ENCODE measurements at regions not wholly inside any gene's neighbourhood (a gene's known extent, or its start where the extent isn't known, plus 50 kb on each side); places are given as distances from the start of the nearest gene placed in this dataset.

GRCh38 chr10:36393801-36394200, 731.6 kb upstream of the ANKRD30A start:
- no peak overlapping the region for H2AFZ ChIP-seq (ENCODE audit: low read length)
- H3K36me3 ChIP-seq (ENCODE audit: insufficient read depth, low read length) = no peaks in the 10 kb centered on the region
- H3F3A ChIP-seq (ENCODE audit: low read depth) = no peaks in the 10 kb centered on the region
- no peak overlapping the region for H3K4me3 ChIP-seq (ENCODE audit: low read length, poor library complexity, severe bottlenecking)
- H3K27me3 ChIP-seq (ENCODE audit: insufficient read depth, low read length, poor library complexity, severe bottlenecking) = no peaks in the 10 kb centered on the region
- no peaks in the 10 kb centered on the region for H3K9me3 ChIP-seq (ENCODE audit: insufficient read depth, low read depth, low read length)
- H3K9ac ChIP-seq (ENCODE audit: low read depth, low read length, poor library complexity, severe bottlenecking) = no peak overlapping the region
- no peak overlapping the region for H3K4me2 ChIP-seq (ENCODE audit: low read depth, low read length, poor library complexity, severe bottlenecking)
- no peaks in the 10 kb centered on the region for H3K9me2 ChIP-seq (replicated peaks; ENCODE audit: low read depth, low read length)
- H3K79me2 ChIP-seq (ENCODE audit: insufficient read depth, low read length) = no peaks in the 10 kb centered on the region
- TF ChIP-seq EZH2phosphoT487 (IDR thresholded peaks at IDR 0.05; ENCODE audit: borderline replicate concordance) (no peak), CTCF (conservative IDR thresholded peaks at IDR 0.05; ENCODE audit: low read length) (no peak)
- H3K4me1 ChIP-seq (ENCODE audit: insufficient read depth, low read length, poor library complexity, severe bottlenecking) = no peaks in the 10 kb centered on the region
- H4K20me1 ChIP-seq (ENCODE audit: insufficient read depth, low read length, poor library complexity, severe bottlenecking) = no peaks in the 10 kb centered on the region

GRCh38 chr10:36391405-36391804, 734.0 kb upstream of the ANKRD30A start:
- H3K36me3 ChIP-seq (ENCODE audit: insufficient read depth, low read length) = no peaks in the 10 kb centered on the region
- no peaks in the 10 kb centered on the region for H3K4me1 ChIP-seq (ENCODE audit: insufficient read depth, low read length, poor library complexity, severe bottlenecking)
- no peak overlapping the region for H2AFZ ChIP-seq (ENCODE audit: low read length)
- H3K9me2 ChIP-seq (replicated peaks; ENCODE audit: low read depth, low read length) = no peaks in the 10 kb centered on the region
- no peaks in the 10 kb centered on the region for H3K27me3 ChIP-seq (ENCODE audit: insufficient read depth, low read length, poor library complexity, severe bottlenecking)
- TF ChIP-seq EZH2phosphoT487 (IDR thresholded peaks at IDR 0.05; ENCODE audit: borderline replicate concordance) (no peak), CTCF (conservative IDR thresholded peaks at IDR 0.05; ENCODE audit: low read length) (no peak)
- no peak overlapping the region for H3K4me2 ChIP-seq (ENCODE audit: low read depth, low read length, poor library complexity, severe bottlenecking)
- no peaks in the 10 kb centered on the region for H3K9me3 ChIP-seq (ENCODE audit: insufficient read depth, low read depth, low read length)
- no peaks in the 10 kb centered on the region for H3K79me2 ChIP-seq (ENCODE audit: insufficient read depth, low read length)
- no peak overlapping the region for H3K4me3 ChIP-seq (ENCODE audit: low read length, poor library complexity, severe bottlenecking)
- no peaks in the 10 kb centered on the region for H4K20me1 ChIP-seq (ENCODE audit: insufficient read depth, low read length, poor library complexity, severe bottlenecking)
- no peak overlapping the region for H3K9ac ChIP-seq (ENCODE audit: low read depth, low read length, poor library complexity, severe bottlenecking)
- H3F3A ChIP-seq (ENCODE audit: low read depth) = no peaks in the 10 kb centered on the region

GRCh38 chr10:36390221-36390620, 735.2 kb upstream of the ANKRD30A start:
- H3K36me3 ChIP-seq (ENCODE audit: insufficient read depth, low read length) = no peaks in the 10 kb centered on the region
- no peaks in the 10 kb centered on the region for H3K9me3 ChIP-seq (ENCODE audit: insufficient read depth, low read depth, low read length)
- no peaks in the 10 kb centered on the region for H3K4me1 ChIP-seq (ENCODE audit: insufficient read depth, low read length, poor library complexity, severe bottlenecking)
- H2AFZ ChIP-seq (ENCODE audit: low read length) = no peak overlapping the region
- H3K27me3 ChIP-seq (ENCODE audit: insufficient read depth, low read length, poor library complexity, severe bottlenecking) = no peaks in the 10 kb centered on the region
- H3K79me2 ChIP-seq (ENCODE audit: insufficient read depth, low read length) = no peaks in the 10 kb centered on the region
- H3F3A ChIP-seq (ENCODE audit: low read depth) = no peaks in the 10 kb centered on the region
- no peak overlapping the region for H3K9ac ChIP-seq (ENCODE audit: low read depth, low read length, poor library complexity, severe bottlenecking)
- no peaks in the 10 kb centered on the region for H4K20me1 ChIP-seq (ENCODE audit: insufficient read depth, low read length, poor library complexity, severe bottlenecking)
- no peaks in the 10 kb centered on the region for H3K9me2 ChIP-seq (replicated peaks; ENCODE audit: low read depth, low read length)
- no peak overlapping the region for H3K4me2 ChIP-seq (ENCODE audit: low read depth, low read length, poor library complexity, severe bottlenecking)
- H3K4me3 ChIP-seq (ENCODE audit: low read length, poor library complexity, severe bottlenecking) = no peak overlapping the region
- TF ChIP-seq CTCF (conservative IDR thresholded peaks at IDR 0.05; ENCODE audit: low read length) (no peak), EZH2phosphoT487 (IDR thresholded peaks at IDR 0.05; ENCODE audit: borderline replicate concordance) (no peak)

All from Loucy (cell line).